Muscle of leg (tissue), 3 donors: ENCODE measurements at regions not wholly inside any gene's neighbourhood (a gene's known extent, or its start where the extent isn't known, plus 50 kb on each side); places are given as distances from the start of the nearest gene placed in this dataset.

Experiments used
- DNase-seq: peaks from one replicate; pipeline ENCODE4 v3.0.0; 2013
- H3K27ac ChIP-seq: one replicate; pipeline ENCODE4 v1.5.1; 2013; ENCODE audit warnings: mild to moderate bottlenecking, low read length, control low read depth
- H3K27me3 ChIP-seq: one replicate; pipeline ENCODE4 v1.6.1; 2013; ENCODE audit warnings: low read length; ENCODE audit not compliant: control insufficient read depth, insufficient read depth
- H3K36me3 ChIP-seq: one replicate; pipeline ENCODE4 v1.6.1; 2013; ENCODE audit warnings: low read length; ENCODE audit not compliant: control insufficient read depth, insufficient read depth
- H3K4me1 ChIP-seq: one replicate; pipeline ENCODE4 v1.6.1; 2013; ENCODE audit warnings: low read length; ENCODE audit not compliant: control insufficient read depth, insufficient read depth
- H3K4me3 ChIP-seq: one replicate; pipeline ENCODE4 v1.5.1; 2013; ENCODE audit warnings: low read length, control low read depth
- H3K9me3 ChIP-seq: replicated peaks from 2 replicates; pipeline ENCODE4 v1.6.1; 2013; ENCODE audit warnings: low read depth, low read length; ENCODE audit not compliant: control insufficient read depth
- WGBS: methylation state at CpG from one replicate; pipeline ENCODE4 v1.1.5; 2013; ENCODE audit warnings: missing lambda C conversion rate; ENCODE audit not compliant: insufficient coverage; 5-methylcytosine and 5-hydroxymethylcytosine counted together

DNA sequence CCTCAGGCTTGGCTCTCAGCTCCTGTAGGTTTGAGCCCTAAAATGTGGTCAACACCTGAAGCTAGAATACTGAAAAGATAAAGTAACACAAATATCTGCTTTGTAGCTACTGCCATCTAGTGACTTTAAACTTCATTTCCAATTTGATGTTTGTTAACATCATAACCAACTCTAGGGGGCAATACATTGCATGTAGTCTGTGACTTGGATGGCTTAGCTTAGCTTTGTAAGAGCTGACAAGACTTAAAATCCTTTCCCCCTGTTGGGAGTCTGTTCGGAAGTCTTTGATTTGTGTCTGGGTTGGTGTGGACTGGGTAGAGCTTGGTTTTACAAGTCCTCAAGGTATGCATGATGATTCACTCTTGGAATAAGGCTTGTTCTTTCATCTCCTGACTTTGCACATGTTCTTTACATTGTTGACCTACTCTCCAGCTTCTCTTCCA is 51.7 kb downstream of the SCN11A start:
- no peak overlapping the region for H3K27ac ChIP-seq
- no peaks in the 10 kb centered on the region for H3K4me1 ChIP-seq
- no peaks in the 10 kb centered on the region for H3K36me3 ChIP-seq
- no peaks in the 10 kb centered on the region for H3K27me3 ChIP-seq
- no CpG with 5 or more reads among the region's 1 CpG for WGBS
- H3K9me3 ChIP-seq: no peaks in the 10 kb centered on the region
- DNase-seq: peak; percentile 52
- no peak overlapping the region for H3K4me3 ChIP-seq

DNA sequence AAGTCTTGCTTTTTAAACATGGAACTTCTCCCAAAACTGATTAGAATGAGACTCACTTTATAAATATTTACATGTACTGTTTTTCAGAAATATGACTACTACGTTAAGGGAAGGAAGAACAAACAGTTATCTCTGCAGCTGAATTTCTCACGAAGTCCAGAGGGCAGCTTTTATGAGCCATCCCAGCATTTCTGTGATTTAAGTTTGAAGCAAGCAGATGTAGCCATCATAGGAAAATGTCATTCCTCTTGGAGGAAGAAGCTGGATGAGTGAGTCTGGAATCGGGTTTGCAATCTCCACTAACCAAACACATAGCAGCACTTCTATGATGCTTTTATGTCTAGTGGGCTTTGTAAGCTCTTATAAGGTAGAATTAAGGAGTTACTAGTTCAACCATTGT is 53.7 kb downstream of the SCN11A start:
- Histone ChIP-seq H3K27ac (no peak overlapping the region), H3K36me3 (no peaks in the 10 kb centered on the region)
- WGBS: 90% methylated on average over 2 of the region's 3 CpGs

DNA sequence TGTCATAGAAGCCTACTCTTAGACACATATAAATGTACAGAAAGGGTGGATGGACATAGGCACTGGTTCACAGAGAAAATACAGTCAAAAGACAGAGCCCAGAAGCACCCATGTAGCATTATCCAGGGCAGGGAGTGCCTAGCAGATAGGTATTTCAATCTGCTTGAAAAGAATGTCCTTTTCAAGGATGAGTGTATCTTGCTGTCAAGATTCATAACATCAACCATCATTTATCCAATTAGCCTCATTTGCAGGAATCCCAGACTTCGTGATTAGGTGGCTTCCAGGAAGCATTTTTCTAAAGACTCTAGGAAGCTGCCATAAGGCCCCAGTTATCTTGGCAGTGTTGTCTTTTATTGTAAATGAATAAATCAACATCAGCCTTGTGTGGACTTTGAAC is 55.6 kb downstream of the SCN11A start:
- H3K36me3 ChIP-seq: no peaks in the 10 kb centered on the region
- DNase-seq: no peak
- no peak overlapping the region for H3K27ac ChIP-seq
- H3K4me3 ChIP-seq: no peak overlapping the region
- no peaks in the 10 kb centered on the region for H3K4me1 ChIP-seq
- WGBS: no CpG with 5 or more reads among the region's 1 CpG
- no peaks in the 10 kb centered on the region for H3K9me3 ChIP-seq
- no peaks in the 10 kb centered on the region for H3K27me3 ChIP-seq

More for the DNA sequence above, 53.7 kb downstream of the SCN11A start:
- no peaks in the 10 kb centered on the region for H3K4me1 ChIP-seq
- no peaks in the 10 kb centered on the region for H3K9me3 ChIP-seq
- no peak for DNase-seq
- H3K4me3 ChIP-seq: no peak overlapping the region
- H3K27me3 ChIP-seq: no peaks in the 10 kb centered on the region

- Histone ChIP-seq H3K36me3 (no peaks in the 10 kb centered on the region), H3K4me3 (no peak overlapping the region), H3K27me3 (no peaks in the 10 kb centered on the region), H3K4me1 (no peaks in the 10 kb centered on the region), H3K27ac (no peak overlapping the region), H3K9me3 (no peaks in the 10 kb centered on the region)
- DNase-seq: peak; percentile 5
- 61% methylated on average over 2 of the region's 3 CpGs for WGBS
Observed at GRCh38 chr3:38994251-38994650, 57.5 kb downstream of the SCN11A start.

GRCh38 chr3:38992117-38992760 is 59.5 kb downstream of the SCN11A start:
- Histone ChIP-seq H3K36me3 (no peaks in the 10 kb centered on the region), H3K27me3 (no peaks in the 10 kb centered on the region), H3K4me3 (no peak overlapping the region), H3K4me1 (no peaks in the 10 kb centered on the region), H3K9me3 (no peaks in the 10 kb centered on the region), H3K27ac (no peak overlapping the region)
- DNase-seq: no peak
- WGBS: 71% methylated on average over 1 of the region's 4 CpGs

- DNase-seq: no peak
- no peak overlapping the region for H3K4me3 ChIP-seq
- no peak overlapping the region for H3K27ac ChIP-seq
- no CpG with 5 or more reads among the region's 3 CpGs for WGBS
- H3K4me1 ChIP-seq: no peaks in the 10 kb centered on the region
- no peaks in the 10 kb centered on the region for H3K9me3 ChIP-seq
- no peaks in the 10 kb centered on the region for H3K36me3 ChIP-seq
- H3K27me3 ChIP-seq: no peaks in the 10 kb centered on the region
Observed at GRCh38 chr3:38990621-38991020, 61.1 kb downstream of the SCN11A start.

- H3K9me3 ChIP-seq: no peaks in the 10 kb centered on the region
- no peaks in the 10 kb centered on the region for H3K36me3 ChIP-seq
- no peak overlapping the region for H3K4me3 ChIP-seq
- H3K4me1 ChIP-seq: no peaks in the 10 kb centered on the region
- WGBS: 40% methylated on average over 5 of the region's 7 CpGs
- H3K27ac ChIP-seq: no peak overlapping the region
- DNase-seq: no peak
- H3K27me3 ChIP-seq: no peaks in the 10 kb centered on the region
Observed at GRCh38 chr3:38989917-38990510, 61.7 kb downstream of the SCN11A start.

DNA sequence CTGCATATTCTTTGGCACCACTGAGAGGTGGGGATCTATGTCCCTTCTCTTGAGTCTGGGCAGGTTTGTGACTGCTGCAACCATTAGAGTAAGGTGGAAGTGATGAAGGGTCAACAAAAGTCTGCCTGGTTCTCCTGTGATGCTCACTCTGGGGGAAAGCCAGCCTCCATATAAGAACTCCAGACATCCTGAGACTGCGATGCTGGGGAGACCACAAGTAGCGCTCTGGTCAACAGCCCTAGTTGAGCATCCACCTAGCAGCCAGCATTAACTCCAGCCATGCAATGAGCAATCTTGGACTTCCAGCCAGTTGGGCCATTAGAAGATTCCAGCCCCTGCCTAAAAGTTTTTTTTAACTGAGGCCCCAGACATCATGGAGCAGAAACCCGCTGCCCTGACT is 62.8 kb downstream of the SCN11A start:
- H3K9me3 ChIP-seq: no peaks in the 10 kb centered on the region
- DNase-seq: no peak
- no peaks in the 10 kb centered on the region for H3K4me1 ChIP-seq
- H3K36me3 ChIP-seq: no peaks in the 10 kb centered on the region
- no peaks in the 10 kb centered on the region for H3K27me3 ChIP-seq
- 96% methylated on average over 2 of the region's 3 CpGs for WGBS
- no peak overlapping the region for H3K27ac ChIP-seq
- no peak overlapping the region for H3K4me3 ChIP-seq

DNA sequence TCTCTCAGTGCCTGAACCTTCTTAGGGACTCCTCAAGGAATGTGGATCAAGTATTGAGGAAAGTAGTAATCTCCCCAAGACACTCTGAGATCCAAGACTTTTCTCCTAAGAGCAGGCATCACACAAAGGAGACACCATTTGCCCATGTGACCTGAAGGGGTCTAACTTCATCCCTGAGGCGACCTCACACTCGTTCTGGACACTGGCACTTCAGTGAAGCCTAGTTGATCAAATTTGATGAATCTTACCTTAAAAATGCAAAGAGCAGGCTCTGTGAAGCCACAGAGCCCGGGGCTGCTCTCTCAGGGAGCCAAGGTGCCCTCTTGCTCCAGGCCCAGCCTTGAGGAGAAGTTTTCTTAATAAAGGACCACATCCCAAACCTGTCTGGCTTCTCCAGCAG is 64.3 kb downstream of the SCN11A start:
- Histone ChIP-seq H3K27ac (no peak overlapping the region), H3K4me1 (no peaks in the 10 kb centered on the region), H3K4me3 (no peak overlapping the region), H3K36me3 (no peaks in the 10 kb centered on the region), H3K27me3 (no peaks in the 10 kb centered on the region), H3K9me3 (no peaks in the 10 kb centered on the region)
- DNase-seq: no peak
- WGBS: 53% methylated on average over 3 of the region's 3 CpGs

- Histone ChIP-seq H3K4me3 (no peak overlapping the region), H3K9me3 (no peaks in the 10 kb centered on the region), H3K4me1 (no peaks in the 10 kb centered on the region), H3K27me3 (no peaks in the 10 kb centered on the region), H3K36me3 (no peaks in the 10 kb centered on the region), H3K27ac (no peak overlapping the region)
- no peak for DNase-seq
- WGBS: 83% methylated on average over 1 of the region's 4 CpGs
Observed at GRCh38 chr3:38986901-38987300, 64.8 kb downstream of the SCN11A start.

GRCh38 chr3:38985981-38986380 is 65.8 kb downstream of the SCN11A start:
- no peaks in the 10 kb centered on the region for H3K4me1 ChIP-seq
- 65% methylated on average over 2 of the region's 4 CpGs for WGBS
- no peak overlapping the region for H3K4me3 ChIP-seq
- no peaks in the 10 kb centered on the region for H3K9me3 ChIP-seq
- no peaks in the 10 kb centered on the region for H3K36me3 ChIP-seq
- DNase-seq: no peak
- no peaks in the 10 kb centered on the region for H3K27me3 ChIP-seq
- no peak overlapping the region for H3K27ac ChIP-seq
